Endothelial cell of umbilical vein (primary cell): ENCODE measurements at regions not wholly inside any gene's neighbourhood (a gene's known extent, or its start where the extent isn't known, plus 50 kb on each side); places are given as distances from the start of the nearest gene placed in this dataset.

Experiments used
- EZH2 ChIP-seq: IDR thresholded peaks from 2 replicates; pipeline ENCODE4 v1.6.1; 2012; ENCODE audit warnings: borderline replicate concordance, low read depth, mild to moderate bottlenecking, moderate library complexity, low read length, inconsistent platforms; ENCODE audit not compliant: severe bottlenecking
- FOS ChIP-seq: IDR thresholded peaks from 2 replicates; pipeline ENCODE4 v1.6.1; 2011; ENCODE audit warnings: mild to moderate bottlenecking, low read length, moderate library complexity, borderline replicate concordance; ENCODE audit not compliant: insufficient read depth
- GATA2 ChIP-seq: IDR thresholded peaks from 2 replicates; pipeline ENCODE4 v1.7.0; 2011; ENCODE audit warnings: low read depth, mild to moderate bottlenecking, moderate library complexity, mixed read lengths, low read length; ENCODE audit not compliant: insufficient read length, insufficient read depth
- JUN ChIP-seq: IDR thresholded peaks from 2 replicates; pipeline ENCODE4 v1.6.1; 2011; ENCODE audit warnings: borderline replicate concordance, low read depth; ENCODE audit not compliant: insufficient read length, insufficient read depth
- MYC ChIP-seq: IDR thresholded peaks from one replicate; pipeline ENCODE4 v1.6.1; 2011; ENCODE audit warnings: mild to moderate bottlenecking, low read depth, low read length
- POLR2A ChIP-seq: IDR thresholded peaks from 2 replicates; pipeline ENCODE4 v1.6.1; 2012; ENCODE audit warnings: low read depth, mild to moderate bottlenecking, control low read depth, low read length
- POLR2AphosphoS5 ChIP-seq: IDR thresholded peaks from 2 replicates; pipeline ENCODE4 v1.6.1; 2012; ENCODE audit warnings: low read depth, mild to moderate bottlenecking, control low read depth, low read length, moderate library complexity; ENCODE audit not compliant: insufficient read depth
- TF ChIP-seq, protein P1 (sequence below), 2 donors: IDR thresholded peaks; 1 replicate in 1 of 2; 2 replicates in 1 of 2; pipeline ENCODE4 v1.5.1; 2011; ENCODE audit warnings: low read length in 2 of 2, mild to moderate bottlenecking in 2 of 2, moderate library complexity in 2 of 2, control low read depth in 1 of 2, inconsistent platforms in 1 of 2, low read depth in 1 of 2; ENCODE audit not compliant: insufficient read depth in 1 of 2; ENCODE audit errors: extremely low read depth in 1 of 2
- TF ChIP-seq, protein P2 (sequence below): IDR thresholded peaks from 2 replicates; pipeline ENCODE4 v1.6.1; 2011; ENCODE audit not compliant: insufficient read depth, insufficient read length

DNA sequence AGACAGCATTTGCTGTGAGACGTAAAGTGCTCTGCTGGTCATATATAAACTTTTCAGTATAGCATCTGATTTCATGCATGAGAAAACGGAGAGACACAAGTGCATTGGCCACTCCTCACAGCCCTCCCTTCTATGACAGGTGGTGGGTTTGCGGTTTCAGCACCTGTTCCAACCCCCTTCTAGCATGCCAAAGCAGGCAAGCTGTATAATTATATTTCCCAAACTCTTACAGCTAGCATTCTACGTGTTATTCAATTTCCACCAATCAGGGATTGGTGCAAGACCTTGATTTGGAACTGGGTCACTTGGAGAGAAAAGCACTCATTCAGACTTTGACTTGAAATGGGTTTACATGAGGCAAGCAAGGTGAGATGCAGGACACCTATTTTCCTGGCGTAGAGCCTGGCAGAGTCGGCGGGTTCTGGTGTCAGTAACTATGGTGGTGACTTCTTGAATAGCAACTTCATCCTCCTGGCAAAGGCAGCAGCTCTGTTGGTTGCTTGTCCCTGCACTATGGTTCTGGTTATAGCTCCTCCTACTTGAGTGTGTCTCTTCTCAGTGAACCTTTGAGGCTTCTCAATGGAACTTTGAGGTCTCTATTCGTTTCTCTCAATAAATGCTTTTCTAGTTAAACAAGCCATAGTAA, 356.5 kb downstream of the TBL1XR1 start:
- TF ChIP-seq, protein P1, sequence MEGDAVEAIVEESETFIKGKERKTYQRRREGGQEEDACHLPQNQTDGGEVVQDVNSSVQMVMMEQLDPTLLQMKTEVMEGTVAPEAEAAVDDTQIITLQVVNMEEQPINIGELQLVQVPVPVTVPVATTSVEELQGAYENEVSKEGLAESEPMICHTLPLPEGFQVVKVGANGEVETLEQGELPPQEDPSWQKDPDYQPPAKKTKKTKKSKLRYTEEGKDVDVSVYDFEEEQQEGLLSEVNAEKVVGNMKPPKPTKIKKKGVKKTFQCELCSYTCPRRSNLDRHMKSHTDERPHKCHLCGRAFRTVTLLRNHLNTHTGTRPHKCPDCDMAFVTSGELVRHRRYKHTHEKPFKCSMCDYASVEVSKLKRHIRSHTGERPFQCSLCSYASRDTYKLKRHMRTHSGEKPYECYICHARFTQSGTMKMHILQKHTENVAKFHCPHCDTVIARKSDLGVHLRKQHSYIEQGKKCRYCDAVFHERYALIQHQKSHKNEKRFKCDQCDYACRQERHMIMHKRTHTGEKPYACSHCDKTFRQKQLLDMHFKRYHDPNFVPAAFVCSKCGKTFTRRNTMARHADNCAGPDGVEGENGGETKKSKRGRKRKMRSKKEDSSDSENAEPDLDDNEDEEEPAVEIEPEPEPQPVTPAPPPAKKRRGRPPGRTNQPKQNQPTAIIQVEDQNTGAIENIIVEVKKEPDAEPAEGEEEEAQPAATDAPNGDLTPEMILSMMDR (IDR thresholded peaks at IDR 0.05; ENCODE audit: extremely low read depth in 1 of 2, insufficient read depth in 1 of 2, low read depth in 1 of 2, low read length in 2 of 2), result no peak
- TF ChIP-seq MYC (no peak), POLR2A (no peak), FOS (no peak), POLR2AphosphoS5 (no peak), EZH2 (no peak), JUN (no peak), GATA2 (no peak)
- TF ChIP-seq, protein P2, sequence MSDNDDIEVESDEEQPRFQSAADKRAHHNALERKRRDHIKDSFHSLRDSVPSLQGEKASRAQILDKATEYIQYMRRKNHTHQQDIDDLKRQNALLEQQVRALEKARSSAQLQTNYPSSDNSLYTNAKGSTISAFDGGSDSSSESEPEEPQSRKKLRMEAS, result no peak
